PFSK-1 (cell line): ENCODE measurements at regions not wholly inside any gene's neighbourhood (a gene's known extent, or its start where the extent isn't known, plus 50 kb on each side); places are given as distances from the start of the nearest gene placed in this dataset.

Experiments used
- FOXP2 ChIP-seq: optimal IDR thresholded peaks from 2 replicates; pipeline ENCODE3; 2011; ENCODE audit warnings: borderline replicate concordance, control low read depth, inconsistent platforms; ENCODE audit not compliant: insufficient read depth; ENCODE audit errors: extremely low read length, extremely low read depth
- POLR2AphosphoS5 ChIP-seq: IDR thresholded peaks from 2 replicates; pipeline ENCODE4 v1.6.1; 2012; ENCODE audit warnings: low read depth, mild to moderate bottlenecking, control low read depth, low read length, moderate library complexity
- SIN3A ChIP-seq: IDR thresholded peaks from 2 replicates; pipeline ENCODE4 v1.6.1; 2012; ENCODE audit warnings: mild to moderate bottlenecking, low read length, moderate library complexity, borderline replicate concordance; ENCODE audit not compliant: insufficient read depth
- TAF1 ChIP-seq: IDR thresholded peaks from 2 replicates; pipeline ENCODE4 v1.6.1; 2012; ENCODE audit warnings: low read length, control low read depth, borderline replicate concordance; ENCODE audit not compliant: insufficient read depth
- TF ChIP-seq, protein P1 (sequence below), 2 experiments: IDR thresholded peaks; 2 replicates each; pipeline versions ENCODE4 v1.6.1 to v1.8.0; 2011 to 2012; ENCODE audit warnings: low read depth in 2 of 2, low read length in 2 of 2, control low read depth in 1 of 2, inconsistent platforms in 1 of 2, mild to moderate bottlenecking in 1 of 2, moderate library complexity in 1 of 2; ENCODE audit not compliant: insufficient read depth in 1 of 2

DNA sequence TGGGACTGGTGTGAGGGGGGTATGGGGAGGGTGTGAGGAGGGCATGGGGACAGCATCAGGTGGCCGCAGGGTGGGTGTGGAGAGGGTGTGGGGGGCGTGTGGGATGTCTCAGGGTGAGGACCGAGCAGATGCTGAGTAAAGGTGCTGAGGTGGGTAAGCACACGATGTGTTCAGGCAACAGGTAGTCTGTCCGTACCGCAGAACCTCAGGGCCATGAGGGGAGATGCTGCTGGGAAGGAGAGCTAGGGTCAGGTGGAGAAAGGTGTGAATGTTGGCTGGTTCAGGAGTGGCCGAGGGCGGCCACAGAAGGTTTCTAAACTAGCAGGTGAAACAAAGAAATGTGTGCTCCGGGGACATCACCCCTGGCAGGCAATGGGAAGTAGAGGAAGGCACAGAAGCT, 80.0 kb upstream of the CDH5 start:
- no peak for TF ChIP-seq FOXP2
- TF ChIP-seq, protein P1, sequence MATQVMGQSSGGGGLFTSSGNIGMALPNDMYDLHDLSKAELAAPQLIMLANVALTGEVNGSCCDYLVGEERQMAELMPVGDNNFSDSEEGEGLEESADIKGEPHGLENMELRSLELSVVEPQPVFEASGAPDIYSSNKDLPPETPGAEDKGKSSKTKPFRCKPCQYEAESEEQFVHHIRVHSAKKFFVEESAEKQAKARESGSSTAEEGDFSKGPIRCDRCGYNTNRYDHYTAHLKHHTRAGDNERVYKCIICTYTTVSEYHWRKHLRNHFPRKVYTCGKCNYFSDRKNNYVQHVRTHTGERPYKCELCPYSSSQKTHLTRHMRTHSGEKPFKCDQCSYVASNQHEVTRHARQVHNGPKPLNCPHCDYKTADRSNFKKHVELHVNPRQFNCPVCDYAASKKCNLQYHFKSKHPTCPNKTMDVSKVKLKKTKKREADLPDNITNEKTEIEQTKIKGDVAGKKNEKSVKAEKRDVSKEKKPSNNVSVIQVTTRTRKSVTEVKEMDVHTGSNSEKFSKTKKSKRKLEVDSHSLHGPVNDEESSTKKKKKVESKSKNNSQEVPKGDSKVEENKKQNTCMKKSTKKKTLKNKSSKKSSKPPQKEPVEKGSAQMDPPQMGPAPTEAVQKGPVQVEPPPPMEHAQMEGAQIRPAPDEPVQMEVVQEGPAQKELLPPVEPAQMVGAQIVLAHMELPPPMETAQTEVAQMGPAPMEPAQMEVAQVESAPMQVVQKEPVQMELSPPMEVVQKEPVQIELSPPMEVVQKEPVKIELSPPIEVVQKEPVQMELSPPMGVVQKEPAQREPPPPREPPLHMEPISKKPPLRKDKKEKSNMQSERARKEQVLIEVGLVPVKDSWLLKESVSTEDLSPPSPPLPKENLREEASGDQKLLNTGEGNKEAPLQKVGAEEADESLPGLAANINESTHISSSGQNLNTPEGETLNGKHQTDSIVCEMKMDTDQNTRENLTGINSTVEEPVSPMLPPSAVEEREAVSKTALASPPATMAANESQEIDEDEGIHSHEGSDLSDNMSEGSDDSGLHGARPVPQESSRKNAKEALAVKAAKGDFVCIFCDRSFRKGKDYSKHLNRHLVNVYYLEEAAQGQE (IDR thresholded peaks at IDR 0.05; ENCODE audit: insufficient read depth in 1 of 2, low read depth in 2 of 2, low read length in 2 of 2) = no peak
- no peak for TF ChIP-seq POLR2AphosphoS5
- no peak for TF ChIP-seq TAF1
- no peak for TF ChIP-seq SIN3A

DNA sequence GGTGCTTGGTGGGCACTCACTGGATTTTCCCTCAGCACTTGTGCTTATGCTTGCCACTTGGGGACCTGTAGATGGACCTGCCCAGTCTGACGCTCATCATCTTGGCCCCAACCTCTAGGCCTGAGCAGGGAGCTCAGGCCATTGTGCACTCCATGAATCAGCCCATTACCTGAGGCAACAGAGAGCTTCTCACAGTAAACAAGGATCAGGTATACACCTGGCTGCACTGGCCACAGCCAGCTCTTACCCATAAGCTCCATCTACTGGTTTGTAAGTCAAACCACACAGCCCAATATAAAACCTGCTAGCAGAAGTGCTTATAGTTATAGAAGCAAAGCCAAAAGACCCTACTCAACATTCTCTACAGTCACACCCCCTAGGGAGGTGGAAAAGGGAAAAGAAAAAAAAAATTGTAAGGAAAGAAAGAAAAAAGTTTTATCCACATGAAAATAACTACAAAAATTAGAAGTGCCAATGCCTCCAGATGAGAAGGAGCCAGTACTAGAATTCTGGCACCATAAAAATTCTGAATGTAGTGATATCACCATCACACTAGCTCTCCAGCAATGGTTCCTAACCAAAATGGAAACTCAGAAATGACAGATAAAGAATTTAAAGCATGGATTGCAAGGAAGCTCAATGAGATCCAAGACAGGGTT, 87.8 kb upstream of the CDH5 start:
- TF ChIP-seq, protein P1 (IDR thresholded peaks at IDR 0.05; ENCODE audit: insufficient read depth in 1 of 2, low read depth in 2 of 2, low read length in 2 of 2) = no peak
- TF ChIP-seq SIN3A = no peak
- TF ChIP-seq FOXP2 = no peak

DNA sequence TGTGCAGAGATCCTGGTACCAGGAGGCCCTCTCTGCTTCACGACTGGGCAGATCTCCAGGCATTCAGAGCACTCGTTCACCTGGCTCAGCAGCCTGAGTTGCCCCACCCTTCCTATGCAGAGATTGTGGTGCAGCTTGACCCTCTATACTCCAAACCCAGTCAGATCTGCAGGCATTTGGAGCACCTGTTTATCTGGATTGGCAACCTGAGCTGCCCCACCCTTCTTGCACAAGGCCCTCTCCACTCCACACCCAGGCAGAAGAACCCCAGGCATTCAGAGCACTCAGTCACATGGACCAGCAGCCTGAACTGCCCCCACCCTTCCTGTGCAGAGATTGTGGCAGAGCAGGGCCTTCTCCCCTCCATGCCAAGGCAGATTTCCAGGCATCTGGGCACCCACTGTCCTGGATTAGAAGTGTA, 88.4 kb upstream of the CDH5 start:
- no peak for TF ChIP-seq SIN3A
- TF ChIP-seq, protein P1 (IDR thresholded peaks at IDR 0.05; ENCODE audit: insufficient read depth in 1 of 2, low read depth in 2 of 2, low read length in 2 of 2) = no peak
- TF ChIP-seq TAF1 = no peak
- no peak for TF ChIP-seq POLR2AphosphoS5
- no peak for TF ChIP-seq FOXP2

DNA sequence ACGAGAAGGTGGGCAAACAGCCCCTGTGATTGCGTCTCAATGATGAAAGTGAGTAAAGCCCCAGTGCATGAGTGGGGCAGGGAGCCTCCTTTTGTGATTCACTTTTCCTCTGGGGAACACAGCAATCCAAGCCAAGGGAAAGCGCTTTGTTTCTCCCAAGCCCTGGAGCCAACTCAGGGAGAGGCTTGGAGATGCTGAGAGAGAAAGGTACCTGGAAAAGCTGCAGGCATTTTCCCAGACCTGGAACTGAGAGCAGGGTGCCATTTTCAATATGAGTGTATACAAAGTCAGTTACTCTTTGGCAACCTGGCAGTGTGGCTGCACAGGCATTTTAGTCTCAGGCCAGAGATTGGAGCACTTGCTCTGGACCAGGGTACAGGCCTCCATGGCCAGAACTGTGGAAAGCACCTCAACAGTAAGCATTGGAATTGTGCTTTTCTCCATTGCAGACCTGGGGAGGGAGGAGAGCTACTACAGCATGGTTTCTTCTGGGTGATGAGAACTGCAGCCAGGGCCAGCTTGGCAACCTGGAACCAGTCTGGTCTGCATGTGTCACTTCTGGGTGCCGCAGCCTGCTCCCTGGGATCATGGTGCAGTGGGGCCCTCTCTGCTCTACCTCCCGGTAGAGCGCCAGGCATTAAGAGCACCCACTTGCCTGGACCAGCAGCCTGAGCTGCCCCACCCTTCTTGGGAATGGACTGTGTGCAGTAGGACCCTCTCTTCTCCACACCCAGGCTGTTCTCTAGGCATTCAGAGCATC, 89.0 kb upstream of the CDH5 start:
- no peak for TF ChIP-seq SIN3A
- TF ChIP-seq TAF1 = no peak
- TF ChIP-seq, protein P1 (IDR thresholded peaks at IDR 0.05; ENCODE audit: insufficient read depth in 1 of 2, low read depth in 2 of 2, low read length in 2 of 2) = no peak
- TF ChIP-seq FOXP2 = no peak
- no peak for TF ChIP-seq POLR2AphosphoS5
